ENCODE measurements at regions not wholly inside any gene's neighbourhood (a gene's known extent, or its start where the extent isn't known, plus 50 kb on each side); places are given as distances from the start of the nearest gene placed in this dataset.

- Histone ChIP-seq H3K27me3 (ENCODE audit: control insufficient read depth in 3 of 3, insufficient read depth in 3 of 3, low read length in 3 of 3) (no peaks in the 10 kb centered on the region), H3K27ac (ENCODE audit: low read depth, low read length) (no peak overlapping the region), H3K9me3 (ENCODE audit: control insufficient read depth in 3 of 3, low read length in 3 of 3) (no peaks in the 10 kb centered on the region)
These were observed 322.1 kb upstream of the NOCT start for GRCh38 chr4:138693526-138693925.

GRCh38 chr4:138692411-138692810 lies 323.2 kb upstream of the NOCT start:
- H3K27me3 ChIP-seq (ENCODE audit: control insufficient read depth in 3 of 3, insufficient read depth in 3 of 3, low read length in 3 of 3) = no peaks in the 10 kb centered on the region
- H3K9me3 ChIP-seq (ENCODE audit: control insufficient read depth in 3 of 3, low read length in 3 of 3) = no peaks in the 10 kb centered on the region
- H3K9ac ChIP-seq (ENCODE audit: low read depth in 1 of 3, low read length in 3 of 3) = no peak overlapping the region
- H3K4me1 ChIP-seq (ENCODE audit: control insufficient read depth in 3 of 3, insufficient read depth in 3 of 3, low read length in 3 of 3) = no peaks in the 10 kb centered on the region
- H3K4me3 ChIP-seq (ENCODE audit: low read length in 3 of 3) = no peak overlapping the region
- H3K27ac ChIP-seq (ENCODE audit: low read depth, low read length) = no peak overlapping the region
- no peaks in the 10 kb centered on the region for H3K36me3 ChIP-seq (ENCODE audit: control insufficient read depth in 3 of 3, insufficient read depth in 3 of 3, low read length in 3 of 3)

More at GRCh38 chr4:138693526-138693925, 322.1 kb upstream of the NOCT start:
- no peaks in the 10 kb centered on the region for H3K4me1 ChIP-seq (ENCODE audit: control insufficient read depth in 3 of 3, insufficient read depth in 3 of 3, low read length in 3 of 3)
- no peak overlapping the region for H3K4me3 ChIP-seq (ENCODE audit: low read length in 3 of 3)
- no peaks in the 10 kb centered on the region for H3K36me3 ChIP-seq (ENCODE audit: control insufficient read depth in 3 of 3, insufficient read depth in 3 of 3, low read length in 3 of 3)
- H3K9ac ChIP-seq (ENCODE audit: low read depth in 1 of 3, low read length in 3 of 3) = no peak overlapping the region

- Histone ChIP-seq H3K4me3 (ENCODE audit: low read length in 3 of 3) (no peak overlapping the region), H3K9ac (ENCODE audit: low read depth in 1 of 3, low read length in 3 of 3) (no peak overlapping the region), H3K9me3 (ENCODE audit: control insufficient read depth in 3 of 3, low read length in 3 of 3) (no peaks in the 10 kb centered on the region), H3K4me1 (ENCODE audit: control insufficient read depth in 3 of 3, insufficient read depth in 3 of 3, low read length in 3 of 3) (no peaks in the 10 kb centered on the region), H3K27me3 (ENCODE audit: control insufficient read depth in 3 of 3, insufficient read depth in 3 of 3, low read length in 3 of 3) (no peaks in the 10 kb centered on the region), H3K36me3 (ENCODE audit: control insufficient read depth in 3 of 3, insufficient read depth in 3 of 3, low read length in 3 of 3) (no peaks in the 10 kb centered on the region), H3K27ac (ENCODE audit: low read depth, low read length) (no peak overlapping the region)
These were observed 326.0 kb upstream of the NOCT start for GRCh38 chr4:138689593-138689992.

- Histone ChIP-seq H3K27me3 (ENCODE audit: control insufficient read depth in 3 of 3, insufficient read depth in 3 of 3, low read length in 3 of 3) (no peaks in the 10 kb centered on the region), H3K36me3 (ENCODE audit: control insufficient read depth in 3 of 3, insufficient read depth in 3 of 3, low read length in 3 of 3) (no peaks in the 10 kb centered on the region), H3K4me1 (ENCODE audit: control insufficient read depth in 3 of 3, insufficient read depth in 3 of 3, low read length in 3 of 3) (no peaks in the 10 kb centered on the region), H3K9ac (ENCODE audit: low read depth in 1 of 3, low read length in 3 of 3) (no peak overlapping the region), H3K27ac (ENCODE audit: low read depth, low read length) (no peak overlapping the region), H3K9me3 (ENCODE audit: control insufficient read depth in 3 of 3, low read length in 3 of 3) (no peaks in the 10 kb centered on the region), H3K4me3 (ENCODE audit: low read length in 3 of 3) (no peak overlapping the region)
These were observed 326.4 kb upstream of the NOCT start for GRCh38 chr4:138689187-138689586.

GRCh38 chr4:138688408-138689085 lies 327.0 kb upstream of the NOCT start:
- Histone ChIP-seq H3K4me3 (ENCODE audit: low read length in 3 of 3) (no peak overlapping the region), H3K9ac (ENCODE audit: low read depth in 1 of 3, low read length in 3 of 3) (no peak overlapping the region), H3K4me1 (ENCODE audit: control insufficient read depth in 3 of 3, insufficient read depth in 3 of 3, low read length in 3 of 3) (no peaks in the 10 kb centered on the region), H3K9me3 (ENCODE audit: control insufficient read depth in 3 of 3, low read length in 3 of 3) (no peaks in the 10 kb centered on the region), H3K27ac (ENCODE audit: low read depth, low read length) (no peak overlapping the region), H3K27me3 (ENCODE audit: control insufficient read depth in 3 of 3, insufficient read depth in 3 of 3, low read length in 3 of 3) (no peaks in the 10 kb centered on the region), H3K36me3 (ENCODE audit: control insufficient read depth in 3 of 3, insufficient read depth in 3 of 3, low read length in 3 of 3) (no peaks in the 10 kb centered on the region)

GRCh38 chr4:138686106-138686835 lies 329.3 kb upstream of the NOCT start:
- no peak overlapping the region for H3K27ac ChIP-seq (ENCODE audit: low read depth, low read length)
- H3K9ac ChIP-seq (ENCODE audit: low read depth in 1 of 3, low read length in 3 of 3) = no peak overlapping the region
- H3K4me3 ChIP-seq (ENCODE audit: low read length in 3 of 3) = no peak overlapping the region

GRCh38 chr4:138685316-138685715 lies 330.3 kb upstream of the NOCT start:
- H3K4me3 ChIP-seq (ENCODE audit: low read length in 3 of 3) = no peak overlapping the region
- H3K36me3 ChIP-seq (ENCODE audit: control insufficient read depth in 3 of 3, insufficient read depth in 3 of 3, low read length in 3 of 3) = no peaks in the 10 kb centered on the region
- H3K27me3 ChIP-seq (ENCODE audit: control insufficient read depth in 3 of 3, insufficient read depth in 3 of 3, low read length in 3 of 3) = no peaks in the 10 kb centered on the region
- no peak overlapping the region for H3K27ac ChIP-seq (ENCODE audit: low read depth, low read length)
- no peaks in the 10 kb centered on the region for H3K9me3 ChIP-seq (ENCODE audit: control insufficient read depth in 3 of 3, low read length in 3 of 3)
- no peak overlapping the region for H3K9ac ChIP-seq (ENCODE audit: low read depth in 1 of 3, low read length in 3 of 3)
- H3K4me1 ChIP-seq (ENCODE audit: control insufficient read depth in 3 of 3, insufficient read depth in 3 of 3, low read length in 3 of 3) = peaks cover 0 to 6% (median 0%) of the 10 kb centered on the region in 3 donors

More at GRCh38 chr4:138686106-138686835, 329.3 kb upstream of the NOCT start:
- no peaks in the 10 kb centered on the region for H3K36me3 ChIP-seq (ENCODE audit: control insufficient read depth in 3 of 3, insufficient read depth in 3 of 3, low read length in 3 of 3)
- H3K4me1 ChIP-seq (ENCODE audit: control insufficient read depth in 3 of 3, insufficient read depth in 3 of 3, low read length in 3 of 3) = peaks cover 0 to 6% (median 0%) of the 10 kb centered on the region in 3 donors
- H3K9me3 ChIP-seq (ENCODE audit: control insufficient read depth in 3 of 3, low read length in 3 of 3) = no peaks in the 10 kb centered on the region
- no peaks in the 10 kb centered on the region for H3K27me3 ChIP-seq (ENCODE audit: control insufficient read depth in 3 of 3, insufficient read depth in 3 of 3, low read length in 3 of 3)

- no peak overlapping the region for H3K4me3 ChIP-seq (ENCODE audit: low read length in 3 of 3)
- H3K27ac ChIP-seq (ENCODE audit: low read depth, low read length) = no peak overlapping the region
- peaks cover 0 to 6% (median 0%) of the 10 kb centered on the region in 3 donors for H3K4me1 ChIP-seq (ENCODE audit: control insufficient read depth in 3 of 3, insufficient read depth in 3 of 3, low read length in 3 of 3)
- no peaks in the 10 kb centered on the region for H3K27me3 ChIP-seq (ENCODE audit: control insufficient read depth in 3 of 3, insufficient read depth in 3 of 3, low read length in 3 of 3)
- H3K9ac ChIP-seq (ENCODE audit: low read depth in 1 of 3, low read length in 3 of 3) = no peak overlapping the region
- H3K36me3 ChIP-seq (ENCODE audit: control insufficient read depth in 3 of 3, insufficient read depth in 3 of 3, low read length in 3 of 3) = no peaks in the 10 kb centered on the region
- H3K9me3 ChIP-seq (ENCODE audit: control insufficient read depth in 3 of 3, low read length in 3 of 3) = no peaks in the 10 kb centered on the region
These were observed 334.5 kb upstream of the NOCT start for GRCh38 chr4:138680989-138681604.

GRCh38 chr4:138680256-138680655 lies 335.3 kb upstream of the NOCT start:
- Histone ChIP-seq H3K27ac (ENCODE audit: low read depth, low read length) (no peak overlapping the region), H3K9ac (ENCODE audit: low read depth in 1 of 3, low read length in 3 of 3) (no peak overlapping the region), H3K27me3 (ENCODE audit: control insufficient read depth in 3 of 3, insufficient read depth in 3 of 3, low read length in 3 of 3) (no peaks in the 10 kb centered on the region), H3K36me3 (ENCODE audit: control insufficient read depth in 3 of 3, insufficient read depth in 3 of 3, low read length in 3 of 3) (no peaks in the 10 kb centered on the region), H3K4me1 (ENCODE audit: control insufficient read depth in 3 of 3, insufficient read depth in 3 of 3, low read length in 3 of 3) (peaks cover 0 to 6% (median 0%) of the 10 kb centered on the region in 3 donors), H3K4me3 (ENCODE audit: low read length in 3 of 3) (no peak overlapping the region), H3K9me3 (ENCODE audit: control insufficient read depth in 3 of 3, low read length in 3 of 3) (no peaks in the 10 kb centered on the region)
